ENCODE measurements at regions not wholly inside any gene's neighbourhood (a gene's known extent, or its start where the extent isn't known, plus 50 kb on each side); places are given as distances from the start of the nearest gene placed in this dataset.

GRCh38 chr2:123928358-123928757 is 96.7 kb upstream of the CNTNAP5 start:
- Histone ChIP-seq H3K27me3 (ENCODE audit: control insufficient read depth, insufficient read depth, low read length) (no peaks in the 10 kb centered on the region), H3K4me3 (ENCODE audit: low read depth, low read length) (no peak overlapping the region), H3K9ac (no peak overlapping the region), H2AFZ (no peak overlapping the region), H3K4me1 (no peaks in the 10 kb centered on the region), H3K36me3 (ENCODE audit: control insufficient read depth, insufficient read depth, low read length) (no peaks in the 10 kb centered on the region), H3K4me2 (ENCODE audit: low read length) (no peak overlapping the region), H3K79me2 (no peaks in the 10 kb centered on the region), H3K27ac (no peak overlapping the region), H3K9me3 (ENCODE audit: control insufficient read depth, low read length) (no peaks in the 10 kb centered on the region)
- no peak for TF ChIP-seq CTCF (IDR thresholded peaks at IDR 0.05)

DNA sequence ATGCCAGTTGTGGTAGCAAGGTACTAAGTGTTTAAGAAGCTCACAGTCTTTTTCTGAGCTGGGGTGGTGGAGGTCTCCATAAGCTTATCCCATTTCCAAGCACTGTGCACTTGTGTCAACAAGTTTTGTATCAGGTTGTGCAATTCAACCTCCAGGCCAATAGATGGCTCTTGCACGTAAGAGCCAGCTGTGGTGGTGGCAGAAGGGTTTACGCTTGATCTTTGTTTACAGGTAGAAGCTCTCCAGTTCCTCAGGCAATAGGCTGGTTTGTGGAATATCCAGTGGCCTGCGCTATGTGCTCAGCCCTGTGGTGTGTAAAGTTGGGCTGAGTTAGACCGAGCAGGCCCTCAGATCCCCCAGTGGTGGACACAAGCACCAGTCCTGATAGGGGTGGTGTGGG is 89.7 kb upstream of the CNTNAP5 start:
- Histone ChIP-seq H3K27me3 (ENCODE audit: control insufficient read depth, insufficient read depth, low read length) (no peaks in the 10 kb centered on the region), H3K36me3 (ENCODE audit: control insufficient read depth, insufficient read depth, low read length) (no peaks in the 10 kb centered on the region), H3K27ac (no peak overlapping the region), H3K4me2 (ENCODE audit: low read length) (no peak overlapping the region), H3K9me3 (ENCODE audit: control insufficient read depth, low read length) (no peaks in the 10 kb centered on the region), H3K79me2 (no peaks in the 10 kb centered on the region), H2AFZ (no peak overlapping the region), H3K4me1 (no peaks in the 10 kb centered on the region), H3K4me3 (ENCODE audit: low read depth, low read length) (no peak overlapping the region), H3K9ac (no peak overlapping the region)
- TF ChIP-seq CTCF (IDR thresholded peaks at IDR 0.05) = no peak

GRCh38 chr2:123953846-123954245 is 71.2 kb upstream of the CNTNAP5 start:
- Histone ChIP-seq H2AFZ (no peak overlapping the region), H3K79me2 (no peaks in the 10 kb centered on the region), H3K36me3 (ENCODE audit: control insufficient read depth, insufficient read depth, low read length) (no peaks in the 10 kb centered on the region), H3K27me3 (ENCODE audit: control insufficient read depth, insufficient read depth, low read length) (no peaks in the 10 kb centered on the region), H3K4me3 (ENCODE audit: low read depth, low read length) (no peak overlapping the region), H3K4me2 (ENCODE audit: low read length) (no peak overlapping the region), H3K27ac (no peak overlapping the region), H3K4me1 (no peaks in the 10 kb centered on the region), H3K9ac (no peak overlapping the region), H3K9me3 (ENCODE audit: control insufficient read depth, low read length) (no peaks in the 10 kb centered on the region)
- no peak for TF ChIP-seq CTCF (IDR thresholded peaks at IDR 0.05)

- Histone ChIP-seq H3K27me3 (ENCODE audit: control insufficient read depth, insufficient read depth, low read length) (no peaks in the 10 kb centered on the region), H3K9ac (no peak overlapping the region), H3K9me3 (ENCODE audit: control insufficient read depth, low read length) (no peaks in the 10 kb centered on the region), H2AFZ (no peak overlapping the region), H3K4me1 (no peaks in the 10 kb centered on the region), H3K36me3 (ENCODE audit: control insufficient read depth, insufficient read depth, low read length) (no peaks in the 10 kb centered on the region), H3K27ac (no peak overlapping the region), H3K79me2 (no peaks in the 10 kb centered on the region), H3K4me3 (ENCODE audit: low read depth, low read length) (no peak overlapping the region), H3K4me2 (ENCODE audit: low read length) (no peak overlapping the region)
- TF ChIP-seq CTCF (IDR thresholded peaks at IDR 0.05) = no peak
These were observed 67.1 kb upstream of the CNTNAP5 start for GRCh38 chr2:123958011-123958410.

GRCh38 chr2:123961576-123961975 is 63.5 kb upstream of the CNTNAP5 start:
- Histone ChIP-seq H3K27ac (no peak overlapping the region), H3K4me2 (ENCODE audit: low read length) (no peak overlapping the region), H3K36me3 (ENCODE audit: control insufficient read depth, insufficient read depth, low read length) (no peaks in the 10 kb centered on the region), H2AFZ (no peak overlapping the region), H3K9me3 (ENCODE audit: control insufficient read depth, low read length) (no peaks in the 10 kb centered on the region), H3K79me2 (no peaks in the 10 kb centered on the region), H3K9ac (no peak overlapping the region), H3K27me3 (ENCODE audit: control insufficient read depth, insufficient read depth, low read length) (no peaks in the 10 kb centered on the region), H3K4me3 (ENCODE audit: low read depth, low read length) (no peak overlapping the region), H3K4me1 (no peaks in the 10 kb centered on the region)
- TF ChIP-seq CTCF (IDR thresholded peaks at IDR 0.05) = no peak

All from parathyroid adenoma (tissue), 2 donors.